Prostate gland (tissue), 2 donors: ENCODE measurements at regions not wholly inside any gene's neighbourhood (a gene's known extent, or its start where the extent isn't known, plus 50 kb on each side); places are given as distances from the start of the nearest gene placed in this dataset.

Source experiments
- POLR2A ChIP-seq: fragments of 450-650 bp; IDR thresholded peaks from one replicate; pipeline ENCODE4 v1.6.1; 2016; ENCODE audit warnings: antibody characterized with exemption, mild to moderate bottlenecking
- POLR2AphosphoS5 ChIP-seq: sonication (generic); formaldehyde crosslinking; IDR thresholded peaks from one replicate; pipeline ENCODE4 v1.6.1; 2017; ENCODE audit warnings: antibody characterized with exemption
- TF ChIP-seq, protein P1 (sequence below), 4 experiments: fragments of 200-600 bp in 2 of 4; fragments of 450-650 bp in 2 of 4; sonication (generic) in 2 of 4; IDR thresholded peaks; 1 replicate in 3 of 4; 2 replicates in 1 of 4; pipeline ENCODE4 v1.5.1; 2016 to 2019; ENCODE audit warnings: antibody characterized with exemption in 4 of 4, mild to moderate bottlenecking in 2 of 4, moderate library complexity in 2 of 4

DNA sequence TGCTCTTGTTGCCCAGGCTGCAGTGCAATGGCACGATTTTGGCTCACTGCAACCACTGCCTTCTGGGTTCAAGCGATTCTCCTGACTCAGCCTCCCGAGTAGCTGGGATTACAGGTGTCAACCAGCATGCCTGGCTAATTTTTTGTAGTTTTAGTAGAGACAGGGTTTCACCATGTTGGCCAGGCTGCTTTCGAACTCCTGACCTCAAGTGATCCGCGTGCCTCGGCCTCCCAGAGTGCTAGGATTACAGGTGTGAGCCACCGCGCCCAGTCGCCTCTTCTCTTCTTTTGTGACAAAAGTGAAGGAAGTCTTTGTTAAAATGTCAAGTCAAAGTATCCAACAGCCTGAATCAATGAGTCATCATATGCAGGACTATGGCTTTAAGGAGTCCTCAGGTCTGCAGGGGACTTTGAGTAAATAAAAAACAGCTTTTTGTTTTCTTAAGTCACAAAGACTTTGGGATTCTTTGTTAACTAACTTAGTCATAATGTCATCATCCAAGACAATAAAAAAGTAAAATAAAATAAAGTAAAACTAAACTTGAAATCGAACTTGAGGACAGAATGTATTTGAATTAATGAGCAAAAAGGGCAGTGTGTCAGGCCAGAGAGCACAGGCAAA is 1153.2 kb downstream of the SUCLG1 start:
- TF ChIP-seq, protein P1, sequence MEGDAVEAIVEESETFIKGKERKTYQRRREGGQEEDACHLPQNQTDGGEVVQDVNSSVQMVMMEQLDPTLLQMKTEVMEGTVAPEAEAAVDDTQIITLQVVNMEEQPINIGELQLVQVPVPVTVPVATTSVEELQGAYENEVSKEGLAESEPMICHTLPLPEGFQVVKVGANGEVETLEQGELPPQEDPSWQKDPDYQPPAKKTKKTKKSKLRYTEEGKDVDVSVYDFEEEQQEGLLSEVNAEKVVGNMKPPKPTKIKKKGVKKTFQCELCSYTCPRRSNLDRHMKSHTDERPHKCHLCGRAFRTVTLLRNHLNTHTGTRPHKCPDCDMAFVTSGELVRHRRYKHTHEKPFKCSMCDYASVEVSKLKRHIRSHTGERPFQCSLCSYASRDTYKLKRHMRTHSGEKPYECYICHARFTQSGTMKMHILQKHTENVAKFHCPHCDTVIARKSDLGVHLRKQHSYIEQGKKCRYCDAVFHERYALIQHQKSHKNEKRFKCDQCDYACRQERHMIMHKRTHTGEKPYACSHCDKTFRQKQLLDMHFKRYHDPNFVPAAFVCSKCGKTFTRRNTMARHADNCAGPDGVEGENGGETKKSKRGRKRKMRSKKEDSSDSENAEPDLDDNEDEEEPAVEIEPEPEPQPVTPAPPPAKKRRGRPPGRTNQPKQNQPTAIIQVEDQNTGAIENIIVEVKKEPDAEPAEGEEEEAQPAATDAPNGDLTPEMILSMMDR (IDR thresholded peaks at IDR 0.05): no peak
- TF ChIP-seq POLR2A (no peak), POLR2AphosphoS5 (no peak)
